ENCODE measurements at regions not wholly inside any gene's neighbourhood (a gene's known extent, or its start where the extent isn't known, plus 50 kb on each side); places are given as distances from the start of the nearest gene placed in this dataset.
A peak's percentile ranks its signal among the peaks of the same experiment; 100 is the strongest.

DNA sequence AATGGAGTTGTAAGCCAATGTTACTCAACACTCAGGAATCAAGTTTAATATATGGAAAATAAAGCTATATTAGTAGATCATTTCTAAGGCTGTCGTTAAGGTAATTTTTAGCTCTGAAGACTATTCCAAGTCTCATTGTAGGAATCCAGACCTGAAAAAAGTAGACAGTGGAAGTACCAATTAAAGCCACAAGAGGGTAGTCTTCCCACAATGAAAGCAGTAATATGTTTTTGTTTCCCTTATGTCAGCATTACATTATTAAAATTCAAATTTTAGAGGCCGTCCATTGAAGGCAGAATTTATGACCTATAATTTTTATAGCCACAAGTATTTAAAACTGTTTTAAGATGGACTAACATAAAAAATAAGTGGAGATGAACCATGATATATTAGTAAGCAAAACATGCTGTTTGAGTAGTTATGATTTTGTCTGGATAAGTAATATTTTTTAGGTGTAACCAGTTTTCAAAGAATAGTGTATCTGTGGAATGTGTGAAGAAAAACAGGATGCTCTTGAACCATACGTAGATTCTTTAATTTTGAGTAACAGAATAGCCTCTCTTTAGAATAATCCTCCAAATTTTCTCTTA is 372.6 kb upstream of the TECRL start:
- Histone ChIP-seq H3K9ac (ENCODE audit: low read length) (no peak overlapping the region), H3K27ac (ENCODE audit: low read depth, low read length) (no peak overlapping the region), H3K4me3 (ENCODE audit: low read depth, low read length) (no peak overlapping the region), H3K27me3 (ENCODE audit: control insufficient read depth, insufficient read depth, low read length) (no peaks in the 10 kb centered on the region), H3K4me1 (ENCODE audit: control insufficient read depth, insufficient read depth, low read length) (peaks cover 16% of the 10 kb centered on the region; the same call in 1 of the 2 replicates), H3K9me3 (ENCODE audit: control insufficient read depth, insufficient read depth, low read depth, low read length) (no peaks in the 10 kb centered on the region), H3K36me3 (ENCODE audit: control insufficient read depth, insufficient read depth, low read length) (no peaks in the 10 kb centered on the region; the same call in 1 of the 2 replicates)

DNA sequence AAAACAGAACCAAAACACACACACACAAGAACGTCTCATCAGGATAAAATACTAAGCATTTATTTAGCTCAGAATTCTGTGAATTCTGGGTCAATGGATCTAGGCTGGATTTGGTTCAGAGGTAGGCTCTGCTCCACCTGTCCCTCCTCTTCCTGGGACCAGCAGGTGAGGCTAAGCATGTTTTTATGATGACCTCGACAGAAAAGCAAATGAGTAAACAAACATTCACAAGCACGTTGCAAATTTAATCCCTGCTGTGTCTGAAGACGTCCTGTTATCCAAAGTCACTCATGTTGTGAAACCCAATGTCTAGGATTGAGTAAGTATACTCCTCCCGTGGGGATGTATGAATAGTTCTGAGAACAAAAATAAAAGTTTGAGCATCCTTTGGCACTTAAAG is 371.4 kb upstream of the TECRL start:
- H3K9me3 ChIP-seq (ENCODE audit: control insufficient read depth, insufficient read depth, low read depth, low read length): no peaks in the 10 kb centered on the region
- H3K27ac ChIP-seq (ENCODE audit: low read depth, low read length): no peak overlapping the region
- H3K4me1 ChIP-seq (ENCODE audit: control insufficient read depth, insufficient read depth, low read length): peaks cover 16% of the 10 kb centered on the region; the same call in 1 of the 2 replicates
- H3K4me3 ChIP-seq (ENCODE audit: low read depth, low read length): no peak overlapping the region
- H3K27me3 ChIP-seq (ENCODE audit: control insufficient read depth, insufficient read depth, low read length): no peaks in the 10 kb centered on the region
- H3K9ac ChIP-seq (ENCODE audit: low read length): no peak overlapping the region
- no peaks in the 10 kb centered on the region; the same call in 1 of the 2 replicates for H3K36me3 ChIP-seq (ENCODE audit: control insufficient read depth, insufficient read depth, low read length)

DNA sequence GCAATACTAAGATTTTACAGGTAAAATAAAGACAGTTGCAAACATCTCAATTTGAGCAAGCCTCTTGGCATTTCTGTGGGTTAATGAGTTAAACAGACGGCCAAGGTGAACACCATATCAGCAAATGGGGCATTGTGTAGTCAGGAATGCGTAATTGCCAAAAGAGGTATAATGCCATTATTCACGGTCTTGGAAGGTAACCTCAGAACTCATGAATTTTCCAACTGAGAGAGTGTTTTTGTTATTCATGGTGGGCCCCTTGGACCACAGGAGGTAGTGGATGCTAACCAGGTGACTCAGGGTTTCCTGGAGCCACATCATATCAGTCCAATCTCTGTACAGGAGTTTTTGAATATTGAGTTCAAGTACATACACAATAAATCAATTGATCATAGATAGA is 368.0 kb upstream of the TECRL start:
- Histone ChIP-seq H3K4me3 (ENCODE audit: low read depth, low read length) (no peak overlapping the region), H3K36me3 (ENCODE audit: control insufficient read depth, insufficient read depth, low read length) (no peaks in the 10 kb centered on the region; the same call in 1 of the 2 replicates), H3K4me1 (ENCODE audit: control insufficient read depth, insufficient read depth, low read length) (peaks cover 5% of the 10 kb centered on the region; the same call in 1 of the 2 replicates), H3K27ac (ENCODE audit: low read depth, low read length) (no peak overlapping the region), H3K9ac (ENCODE audit: low read length) (no peak overlapping the region), H3K27me3 (ENCODE audit: control insufficient read depth, insufficient read depth, low read length) (no peaks in the 10 kb centered on the region), H3K9me3 (ENCODE audit: control insufficient read depth, insufficient read depth, low read depth, low read length) (no peaks in the 10 kb centered on the region)

DNA sequence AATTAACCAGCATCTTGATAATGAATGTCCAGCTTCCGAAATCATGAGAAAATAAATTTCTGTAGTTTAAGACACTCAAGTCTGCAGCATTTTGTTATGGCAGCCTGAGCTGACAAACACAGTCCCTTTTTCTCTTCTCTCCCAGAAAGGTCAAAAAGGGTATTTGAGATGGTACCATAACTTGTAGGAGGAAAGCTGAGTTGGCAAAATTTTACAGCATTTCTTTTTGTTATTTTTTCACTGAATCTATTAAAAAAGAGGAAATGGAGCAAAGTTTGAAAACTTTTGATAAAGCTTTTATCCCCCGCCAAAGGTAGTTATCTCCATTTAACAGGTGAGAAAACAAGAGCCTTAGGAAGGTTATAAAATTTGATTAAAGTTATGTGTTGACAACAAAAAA is 367.6 kb upstream of the TECRL start:
- Histone ChIP-seq H3K4me3 (ENCODE audit: low read depth, low read length) (no peak overlapping the region), H3K4me1 (ENCODE audit: control insufficient read depth, insufficient read depth, low read length) (peaks cover 5% of the 10 kb centered on the region; the same call in 1 of the 2 replicates), H3K27me3 (ENCODE audit: control insufficient read depth, insufficient read depth, low read length) (no peaks in the 10 kb centered on the region), H3K9ac (ENCODE audit: low read length) (no peak overlapping the region), H3K27ac (ENCODE audit: low read depth, low read length) (no peak overlapping the region), H3K9me3 (ENCODE audit: control insufficient read depth, insufficient read depth, low read depth, low read length) (no peaks in the 10 kb centered on the region), H3K36me3 (ENCODE audit: control insufficient read depth, insufficient read depth, low read length) (no peaks in the 10 kb centered on the region; the same call in 1 of the 2 replicates)

DNA sequence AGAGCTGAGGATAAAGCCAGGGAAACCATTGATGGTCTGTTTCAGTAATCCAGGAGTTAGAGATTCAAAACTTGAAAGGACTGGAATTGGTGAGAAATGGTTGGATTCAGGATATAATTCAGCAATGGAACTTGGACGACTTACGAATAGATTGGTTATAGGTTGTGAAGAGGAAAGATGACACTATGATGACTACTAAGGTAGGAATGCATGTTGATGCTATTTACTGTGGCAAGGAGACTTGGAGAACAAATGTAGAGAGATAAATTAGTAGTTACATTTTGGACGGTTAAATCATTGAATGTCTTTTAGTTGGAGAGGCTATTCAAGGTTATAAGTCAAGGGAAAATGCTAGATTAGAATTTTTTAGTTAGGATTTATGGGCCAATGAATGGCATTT is 365.4 kb upstream of the TECRL start:
- Histone ChIP-seq H3K36me3 (ENCODE audit: control insufficient read depth, insufficient read depth, low read length) (no peaks in the 10 kb centered on the region; the same call in 1 of the 2 replicates), H3K27ac (ENCODE audit: low read depth, low read length) (no peak overlapping the region), H3K9ac (ENCODE audit: low read length) (no peak overlapping the region), H3K27me3 (ENCODE audit: control insufficient read depth, insufficient read depth, low read length) (no peaks in the 10 kb centered on the region), H3K4me1 (ENCODE audit: control insufficient read depth, insufficient read depth, low read length) (0 out of 2 replicates have a peak, but pooled peaks cover 2% of the 10 kb centered on the region), H3K9me3 (ENCODE audit: control insufficient read depth, insufficient read depth, low read depth, low read length) (no peaks in the 10 kb centered on the region), H3K4me3 (ENCODE audit: low read depth, low read length) (no peak overlapping the region)

DNA sequence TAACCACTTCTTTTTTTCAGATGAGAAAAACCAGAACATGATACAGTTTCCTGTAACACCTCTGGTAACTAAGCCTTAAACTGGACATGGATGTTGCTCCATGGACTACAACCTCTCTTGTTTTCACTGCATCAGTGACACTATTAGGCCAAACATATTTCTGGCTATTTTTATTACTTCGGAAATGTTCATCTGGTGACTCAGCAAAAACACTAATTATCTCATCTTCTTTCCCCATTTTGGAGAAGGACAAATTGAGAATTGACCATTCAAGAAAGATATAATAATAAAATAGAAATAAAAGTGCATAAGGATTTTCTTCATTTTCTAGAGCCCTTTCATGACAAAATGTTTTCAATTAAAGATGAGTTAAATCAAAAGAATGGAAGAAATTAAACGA is 361.9 kb upstream of the TECRL start:
- Histone ChIP-seq H3K27me3 (ENCODE audit: control insufficient read depth, insufficient read depth, low read length) (no peaks in the 10 kb centered on the region), H3K9ac (ENCODE audit: low read length) (no peak overlapping the region), H3K27ac (ENCODE audit: low read depth, low read length) (no peak overlapping the region), H3K9me3 (ENCODE audit: control insufficient read depth, insufficient read depth, low read depth, low read length) (0 out of 2 replicates have a peak, but pooled peaks cover 4% of the 10 kb centered on the region), H3K36me3 (ENCODE audit: control insufficient read depth, insufficient read depth, low read length) (no peaks in the 10 kb centered on the region), H3K4me1 (ENCODE audit: control insufficient read depth, insufficient read depth, low read length) (0 out of 2 replicates have a peak, but pooled peaks cover 2% of the 10 kb centered on the region), H3K4me3 (ENCODE audit: low read depth, low read length) (no peak overlapping the region)

DNA sequence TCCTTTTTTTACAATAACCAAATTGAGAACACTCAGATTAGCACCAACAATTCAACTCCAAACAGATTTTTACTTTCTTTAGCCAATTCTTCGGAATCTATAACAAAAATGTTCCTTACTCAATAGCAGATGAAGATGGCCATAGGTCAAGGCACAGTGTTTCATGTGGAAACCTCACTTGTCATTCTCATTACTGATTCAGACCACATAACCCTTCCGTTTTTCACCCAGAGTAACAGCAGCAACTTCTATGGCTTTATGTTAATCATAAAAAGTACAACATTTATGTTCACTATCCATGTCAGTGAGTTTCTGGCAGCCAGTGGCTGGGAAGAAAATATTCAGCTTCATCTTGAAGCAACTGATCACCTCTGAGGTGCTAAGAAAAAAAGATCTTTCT is 358.3 kb upstream of the TECRL start:
- 0 out of 2 replicates have a peak, but pooled peaks cover 2% of the 10 kb centered on the region for H3K4me1 ChIP-seq (ENCODE audit: control insufficient read depth, insufficient read depth, low read length)
- no peak overlapping the region for H3K27ac ChIP-seq (ENCODE audit: low read depth, low read length)
- H3K27me3 ChIP-seq (ENCODE audit: control insufficient read depth, insufficient read depth, low read length): no peaks in the 10 kb centered on the region
- H3K9me3 ChIP-seq (ENCODE audit: control insufficient read depth, insufficient read depth, low read depth, low read length): 0 out of 2 replicates have a peak, but pooled peaks cover 4% of the 10 kb centered on the region
- H3K36me3 ChIP-seq (ENCODE audit: control insufficient read depth, insufficient read depth, low read length): no peaks in the 10 kb centered on the region
- H3K4me3 ChIP-seq (ENCODE audit: low read depth, low read length): no peak overlapping the region
- no peak overlapping the region for H3K9ac ChIP-seq (ENCODE audit: low read length)

DNA sequence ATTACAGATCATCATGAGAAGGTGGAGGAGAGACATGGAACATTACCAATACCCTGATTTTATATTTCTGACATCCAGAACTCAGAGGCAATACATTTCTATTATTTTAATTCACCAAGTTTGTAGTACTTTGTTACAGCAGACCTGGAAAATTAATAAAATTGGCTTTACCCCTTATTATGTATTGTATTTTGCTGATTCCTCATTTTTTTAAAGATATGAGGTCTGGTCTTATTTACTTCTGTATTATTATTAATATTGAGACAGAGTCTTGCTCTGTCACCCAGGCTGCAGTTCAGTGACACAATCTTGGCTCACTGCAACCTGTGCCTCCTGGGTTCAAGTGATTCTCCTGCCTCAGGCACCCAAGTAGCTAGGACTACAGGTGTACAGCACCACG is 357.3 kb upstream of the TECRL start:
- 0 out of 2 replicates have a peak, but pooled peaks cover 4% of the 10 kb centered on the region for H3K9me3 ChIP-seq (ENCODE audit: control insufficient read depth, insufficient read depth, low read depth, low read length)
- no peaks in the 10 kb centered on the region for H3K36me3 ChIP-seq (ENCODE audit: control insufficient read depth, insufficient read depth, low read length)
- no peak overlapping the region for H3K4me3 ChIP-seq (ENCODE audit: low read depth, low read length)
- H3K4me1 ChIP-seq (ENCODE audit: control insufficient read depth, insufficient read depth, low read length): 0 out of 2 replicates have a peak, but pooled peaks cover under 1% of the 10 kb centered on the region
- no peak overlapping the region for H3K27ac ChIP-seq (ENCODE audit: low read depth, low read length)
- H3K27me3 ChIP-seq (ENCODE audit: control insufficient read depth, insufficient read depth, low read length): no peaks in the 10 kb centered on the region
- no peak overlapping the region for H3K9ac ChIP-seq (ENCODE audit: low read length)

DNA sequence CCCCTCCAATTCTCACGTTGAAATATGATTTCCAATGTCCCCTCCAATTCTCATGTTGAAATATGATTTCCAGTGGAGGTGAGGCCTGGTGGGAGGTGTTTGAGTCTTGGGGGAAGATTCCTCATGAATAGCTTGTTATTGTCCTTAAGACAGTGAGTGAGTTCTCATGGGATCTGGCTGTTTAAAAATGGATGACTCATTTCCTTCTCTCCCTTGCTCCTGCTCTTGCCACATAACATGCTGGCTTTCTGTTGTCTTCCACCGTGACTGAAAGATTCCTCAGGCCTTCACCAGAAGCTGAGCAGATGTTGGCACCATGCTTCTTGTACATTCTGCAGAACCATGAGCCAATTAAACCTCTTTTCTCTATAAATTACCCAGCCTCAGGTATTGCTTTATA is 346.8 kb upstream of the TECRL start:
- H3K4me1 ChIP-seq (ENCODE audit: control insufficient read depth, insufficient read depth, low read length): no peaks in the 10 kb centered on the region
- no peaks in the 10 kb centered on the region for H3K27me3 ChIP-seq (ENCODE audit: control insufficient read depth, insufficient read depth, low read length)
- H3K27ac ChIP-seq (ENCODE audit: low read depth, low read length): no peak overlapping the region
- peaks cover 3% of the 10 kb centered on the region for H3K36me3 ChIP-seq (ENCODE audit: control insufficient read depth, insufficient read depth, low read length)
- no peak overlapping the region for H3K4me3 ChIP-seq (ENCODE audit: low read depth, low read length)
- peaks cover 33% of the 10 kb centered on the region for H3K9me3 ChIP-seq (ENCODE audit: control insufficient read depth, insufficient read depth, low read depth, low read length)
- no peak overlapping the region for H3K9ac ChIP-seq (ENCODE audit: low read length)

DNA sequence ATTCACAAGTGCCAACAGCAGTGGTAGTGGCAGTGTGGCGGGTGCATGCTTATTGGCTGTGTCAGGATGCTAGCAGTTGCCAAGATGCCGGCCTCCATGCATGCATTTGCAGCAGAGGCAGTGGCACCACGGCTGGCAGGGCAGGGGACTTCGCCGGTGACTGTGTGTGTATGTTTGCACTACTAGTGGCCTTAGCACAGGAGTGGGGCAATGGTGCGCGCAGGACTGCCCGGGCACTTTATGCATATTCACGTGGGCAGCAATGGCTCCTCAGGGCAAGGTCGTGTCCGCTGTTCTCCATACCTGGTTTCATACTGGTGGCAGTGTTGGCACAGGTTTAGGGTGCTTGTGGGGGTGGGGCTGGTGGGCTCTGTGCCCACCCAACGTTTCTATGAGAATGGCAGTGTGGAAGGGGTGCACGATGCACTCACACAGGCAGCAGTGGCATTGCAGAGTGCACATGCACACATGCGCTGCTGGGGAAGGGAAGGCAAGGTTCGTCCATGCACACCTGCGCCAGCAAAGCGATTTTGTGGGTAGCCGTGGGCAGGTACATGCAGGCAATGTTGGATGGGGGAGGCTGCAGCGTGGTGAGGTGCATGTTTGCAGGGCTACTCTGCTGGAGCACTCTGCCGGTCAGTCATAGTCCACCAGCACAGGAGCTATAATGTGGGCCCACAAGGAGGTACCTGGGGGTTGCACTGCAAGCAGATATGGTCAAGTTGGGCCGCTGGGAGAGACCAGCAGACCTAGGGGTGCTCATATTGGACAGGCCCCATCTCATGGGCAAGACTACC is 338.9 kb upstream of the TECRL start:
- Histone ChIP-seq H3K4me3 (ENCODE audit: low read depth, low read length) (no peak overlapping the region), H3K27ac (ENCODE audit: low read depth, low read length) (no peak overlapping the region), H3K4me1 (ENCODE audit: control insufficient read depth, insufficient read depth, low read length) (no peaks in the 10 kb centered on the region)

DNA sequence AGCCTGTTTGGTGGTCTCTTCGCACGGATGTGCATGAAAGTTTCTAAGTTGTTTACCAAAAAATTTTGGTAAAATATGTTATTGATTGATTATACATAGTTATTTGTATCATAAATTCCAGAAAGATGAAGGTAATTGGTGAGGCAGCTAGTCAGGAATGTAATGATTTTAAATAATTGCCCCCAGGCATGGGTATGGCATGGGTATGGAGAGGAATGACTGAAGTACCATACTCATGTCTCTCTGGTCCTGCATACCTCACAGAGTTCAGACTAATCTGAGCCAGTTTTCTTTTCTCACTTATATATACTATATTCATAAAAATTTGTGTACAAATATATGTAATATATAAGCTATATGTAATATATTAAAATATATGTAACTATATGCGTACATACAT is 329.0 kb upstream of the TECRL start:
- H3K9ac ChIP-seq (ENCODE audit: low read length): peak overlapping the region; percentile 62
- H3K27ac ChIP-seq (ENCODE audit: low read depth, low read length): peak overlapping the region; percentile 90
- H3K4me1 ChIP-seq (ENCODE audit: control insufficient read depth, insufficient read depth, low read length): peaks cover 35% of the 10 kb centered on the region
- no peaks in the 10 kb centered on the region for H3K27me3 ChIP-seq (ENCODE audit: control insufficient read depth, insufficient read depth, low read length)
- peaks cover 4% of the 10 kb centered on the region; the same call in 1 of the 2 replicates for H3K9me3 ChIP-seq (ENCODE audit: control insufficient read depth, insufficient read depth, low read depth, low read length)
- no peak overlapping the region for H3K4me3 ChIP-seq (ENCODE audit: low read depth, low read length)
- peaks cover 2% of the 10 kb centered on the region; the same call in 1 of the 2 replicates for H3K36me3 ChIP-seq (ENCODE audit: control insufficient read depth, insufficient read depth, low read length)

More for the DNA sequence above, 338.9 kb upstream of the TECRL start:
- H3K27me3 ChIP-seq (ENCODE audit: control insufficient read depth, insufficient read depth, low read length): no peaks in the 10 kb centered on the region
- no peaks in the 10 kb centered on the region; the same call in 1 of the 2 replicates for H3K36me3 ChIP-seq (ENCODE audit: control insufficient read depth, insufficient read depth, low read length)
- H3K9me3 ChIP-seq (ENCODE audit: control insufficient read depth, insufficient read depth, low read depth, low read length): peaks cover 22% of the 10 kb centered on the region; the same call in 1 of the 2 replicates
- no peak overlapping the region for H3K9ac ChIP-seq (ENCODE audit: low read length)

Measured in HUES6 (cell line).